NCI-H1417 treated with DMSO at 0.1 percent for 48 hours (cell line): ENCODE measurements at regions not wholly inside any gene's neighbourhood (a gene's known extent, or its start where the extent isn't known, plus 50 kb on each side); places are given as distances from the start of the nearest gene placed in this dataset.

Source experiments
- DNase-seq: peaks from one replicate; lab custom pipeline; 2025; lab: John Stamatoyannopoulos, UW

- no peak for DNase-seq
Observed at GRCh38 chr2:74760875-74761630, 72.9 kb upstream of the HK2 start.

DNA sequence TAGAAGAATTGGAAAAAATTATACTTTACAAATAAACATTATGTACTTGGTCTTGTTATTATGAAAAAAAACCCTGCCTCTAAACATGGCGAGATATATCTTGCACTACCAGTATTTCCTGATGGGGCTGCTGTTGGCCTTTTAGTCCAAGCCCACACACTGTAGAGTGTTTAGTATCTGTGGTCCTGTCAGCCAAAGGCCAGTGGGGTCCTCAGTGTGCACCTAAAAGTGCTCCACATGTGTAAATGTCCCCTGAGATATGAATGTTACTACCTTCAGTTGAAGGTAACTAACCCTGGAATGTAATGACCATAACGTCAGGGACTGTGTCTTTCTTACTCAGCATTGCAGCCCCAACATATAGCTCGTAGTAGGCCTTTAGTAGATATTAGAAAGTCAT lies 71.1 kb upstream of the HK2 start:
- DNase-seq = no peak

DNA sequence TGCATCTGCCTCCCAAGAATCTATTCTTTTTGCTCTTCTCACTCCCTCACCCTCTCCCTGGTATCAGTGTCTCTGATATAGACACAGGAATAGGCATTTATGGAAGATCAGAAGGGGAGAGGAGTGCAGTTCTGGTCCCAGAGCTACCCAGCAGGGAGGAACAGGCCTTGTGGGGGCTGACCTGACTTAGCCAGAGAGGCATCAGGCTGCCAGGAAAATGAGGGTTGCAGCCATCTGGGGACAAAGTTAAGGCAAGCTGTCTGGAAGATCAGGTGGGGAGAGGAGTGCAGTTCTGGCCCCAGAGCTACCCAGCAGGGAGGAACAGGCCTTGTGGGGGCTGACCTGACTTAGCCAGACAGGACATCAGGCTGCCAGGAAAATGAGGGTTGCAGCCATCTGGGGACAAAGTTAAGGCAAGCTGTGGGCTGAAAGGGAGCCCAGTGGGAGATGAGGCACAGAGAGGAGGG lies 69.9 kb upstream of the HK2 start:
- no peak for DNase-seq

DNA sequence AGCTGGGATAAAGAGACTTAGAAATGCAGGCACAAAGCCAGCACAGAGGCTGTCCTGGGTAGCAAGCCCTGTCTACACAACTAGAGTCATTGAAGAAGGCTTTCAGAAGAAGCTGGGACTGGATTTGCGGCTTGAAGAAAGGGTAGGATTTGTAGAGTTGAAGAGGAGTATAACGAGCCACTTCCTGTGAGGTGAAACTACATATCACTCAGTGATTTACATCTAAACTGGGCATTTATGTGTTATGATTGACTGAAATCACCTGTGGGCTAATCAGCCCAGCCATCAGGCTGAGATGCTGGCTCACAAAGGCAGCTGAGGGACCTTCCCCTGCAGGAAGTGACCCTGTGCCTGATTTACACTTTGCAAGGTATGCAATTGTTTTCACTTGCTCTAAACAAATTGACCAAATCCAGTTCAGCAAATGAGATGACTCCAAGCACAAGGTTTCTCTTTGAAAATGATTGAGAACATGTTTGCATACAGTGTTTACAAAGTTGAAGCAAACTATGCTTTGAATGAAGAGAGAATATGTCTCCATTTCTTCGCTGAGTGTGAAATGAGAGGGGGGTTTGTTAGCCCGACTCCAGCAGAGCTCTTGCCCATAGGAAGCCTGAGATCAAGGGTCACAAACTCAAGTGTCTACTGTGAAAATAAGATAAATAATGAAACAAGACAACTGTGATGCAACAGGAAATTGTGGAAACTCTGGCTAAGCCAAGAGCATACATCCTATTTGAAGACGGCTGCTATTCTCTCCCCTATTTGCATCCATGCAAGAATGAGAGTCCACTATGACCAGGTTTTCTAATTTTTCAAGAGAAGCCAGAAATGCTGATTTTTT lies 69.3 kb upstream of the HK2 start:
- no peak for DNase-seq

DNA sequence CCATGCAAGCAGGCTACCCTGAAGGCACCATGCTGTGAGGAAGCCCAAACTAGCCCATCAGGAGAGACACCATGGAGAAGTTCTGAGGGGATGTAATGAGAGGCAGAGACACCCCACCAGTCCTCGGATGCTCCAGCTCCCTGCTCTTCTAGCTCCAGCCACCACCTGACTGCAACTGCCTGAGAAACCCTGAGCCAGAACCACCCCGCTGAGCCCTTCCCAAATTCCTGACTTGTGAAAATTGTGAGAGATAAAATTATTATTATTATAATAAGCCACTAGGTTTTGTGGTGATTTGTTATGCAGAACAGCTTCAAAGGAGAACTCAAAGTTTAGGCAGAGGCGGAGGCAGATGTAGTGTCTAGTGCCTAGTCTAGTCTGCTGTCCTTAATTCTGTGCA lies 67.1 kb upstream of the HK2 start:
- DNase-seq = no peak

GRCh38 chr2:74767618-74768017 lies 66.3 kb upstream of the HK2 start:
- DNase-seq = no peak

GRCh38 chr2:74768401-74768914 lies 65.5 kb upstream of the HK2 start:
- DNase-seq = no peak

- DNase-seq = no peak
Observed at GRCh38 chr2:74772046-74772445, 61.9 kb upstream of the HK2 start.

DNA sequence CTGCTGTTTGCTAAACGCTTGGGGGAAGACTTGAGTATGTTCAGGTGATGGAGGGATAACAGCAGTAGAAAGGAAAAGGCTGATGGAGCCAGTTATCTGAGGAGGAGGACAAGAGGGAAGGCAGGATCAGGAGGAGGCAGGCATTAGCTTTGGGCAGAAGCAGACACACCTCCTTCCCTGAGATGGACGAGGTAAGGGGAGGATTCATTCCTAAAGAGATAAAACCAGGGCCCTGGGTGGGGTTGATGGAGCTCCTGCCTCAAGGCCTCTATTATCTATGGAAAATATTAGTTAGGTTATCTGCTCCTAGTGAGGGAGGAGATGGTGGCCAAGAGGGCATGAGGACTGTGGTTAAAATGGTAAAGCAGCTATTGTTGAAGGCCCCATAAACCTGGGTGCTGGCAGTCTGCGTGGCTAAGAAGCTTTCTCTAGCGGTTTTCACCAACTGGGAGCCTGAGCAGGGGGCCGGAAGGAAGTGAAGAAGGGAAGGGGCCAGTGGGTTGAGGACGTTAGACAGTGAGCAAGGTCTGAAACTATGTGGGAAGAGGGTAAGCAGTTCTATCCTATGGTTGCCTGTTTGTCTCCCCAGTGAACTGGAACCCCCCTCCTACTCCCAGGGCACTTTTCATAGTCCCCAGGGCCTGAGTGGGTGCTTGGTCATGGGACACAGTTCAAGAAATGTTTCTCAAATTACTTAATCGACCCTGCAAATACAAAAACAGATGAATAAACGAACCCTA lies 56.6 kb upstream of the HK2 start:
- no peak for DNase-seq

GRCh38 chr2:74778381-74779264 lies 55.3 kb upstream of the HK2 start:
- DNase-seq = peak; percentile 44

GRCh38 chr2:74779265-74779558 lies 54.7 kb upstream of the HK2 start:
- no peak for DNase-seq

GRCh38 chr2:74779587-74780135 lies 54.3 kb upstream of the HK2 start:
- no peak for DNase-seq
